ENCODE measurements at regions not wholly inside any gene's neighbourhood (a gene's known extent, or its start where the extent isn't known, plus 50 kb on each side); places are given as distances from the start of the nearest gene placed in this dataset.

- TF ChIP-seq EP300 (IDR thresholded peaks at IDR 0.05): no peak
- TF ChIP-seq CTCF (IDR thresholded peaks at IDR 0.05): no peak
- no peak for TF ChIP-seq POLR2A (IDR thresholded peaks at IDR 0.05)
- TF ChIP-seq POLR2AphosphoS5 (IDR thresholded peaks at IDR 0.05): no peak
Measured at GRCh38 chr4:119729835-119730670, 101.4 kb upstream of the PDE5A start.

All from suprapubic skin (tissue), 4 donors.